Astrocyte (in vitro differentiated cells and primary cell): ENCODE measurements at regions not wholly inside any gene's neighbourhood (a gene's known extent, or its start where the extent isn't known, plus 50 kb on each side); places are given as distances from the start of the nearest gene placed in this dataset.

Experiments
- CTCF ChIP-seq: IDR thresholded peaks from 2 replicates; pipeline ENCODE4 v1.5.1; 2011; ENCODE audit warnings: low read depth, mild to moderate bottlenecking, inconsistent platforms, low read length, moderate library complexity; ENCODE audit not compliant: insufficient read depth
- EZH2 ChIP-seq: IDR thresholded peaks from 2 replicates; pipeline ENCODE4 v1.6.1; 2012; ENCODE audit warnings: mild to moderate bottlenecking, low read length, inconsistent platforms; ENCODE audit not compliant: insufficient read depth

GRCh38 chr3:8189051-8189450 is 312.6 kb upstream of the LMCD1 start:
- TF ChIP-seq EZH2 (no peak), CTCF (no peak)
